ENCODE measurements at regions not wholly inside any gene's neighbourhood (a gene's known extent, or its start where the extent isn't known, plus 50 kb on each side); places are given as distances from the start of the nearest gene placed in this dataset.

DNA sequence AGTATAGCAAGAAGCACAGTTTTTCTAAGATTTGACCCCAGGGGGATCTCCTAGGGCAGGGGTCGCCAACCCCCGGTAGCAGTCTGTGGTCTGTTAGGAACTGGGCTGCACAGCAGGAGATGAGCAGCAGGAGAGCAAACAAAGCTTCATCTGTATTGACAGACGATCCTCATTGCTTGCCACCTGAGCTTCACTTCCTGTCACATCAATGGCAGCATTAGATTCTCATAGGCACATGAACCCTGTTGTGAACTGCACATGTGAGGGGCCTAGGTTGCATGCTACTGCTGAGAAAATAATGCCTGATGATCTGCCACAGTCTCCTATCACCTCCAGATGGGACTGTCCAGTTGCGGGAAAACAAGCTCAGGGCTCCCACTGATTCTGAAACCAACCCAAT is 136.2 kb downstream of the RGPD3 start:
- TF ChIP-seq, protein P1, sequence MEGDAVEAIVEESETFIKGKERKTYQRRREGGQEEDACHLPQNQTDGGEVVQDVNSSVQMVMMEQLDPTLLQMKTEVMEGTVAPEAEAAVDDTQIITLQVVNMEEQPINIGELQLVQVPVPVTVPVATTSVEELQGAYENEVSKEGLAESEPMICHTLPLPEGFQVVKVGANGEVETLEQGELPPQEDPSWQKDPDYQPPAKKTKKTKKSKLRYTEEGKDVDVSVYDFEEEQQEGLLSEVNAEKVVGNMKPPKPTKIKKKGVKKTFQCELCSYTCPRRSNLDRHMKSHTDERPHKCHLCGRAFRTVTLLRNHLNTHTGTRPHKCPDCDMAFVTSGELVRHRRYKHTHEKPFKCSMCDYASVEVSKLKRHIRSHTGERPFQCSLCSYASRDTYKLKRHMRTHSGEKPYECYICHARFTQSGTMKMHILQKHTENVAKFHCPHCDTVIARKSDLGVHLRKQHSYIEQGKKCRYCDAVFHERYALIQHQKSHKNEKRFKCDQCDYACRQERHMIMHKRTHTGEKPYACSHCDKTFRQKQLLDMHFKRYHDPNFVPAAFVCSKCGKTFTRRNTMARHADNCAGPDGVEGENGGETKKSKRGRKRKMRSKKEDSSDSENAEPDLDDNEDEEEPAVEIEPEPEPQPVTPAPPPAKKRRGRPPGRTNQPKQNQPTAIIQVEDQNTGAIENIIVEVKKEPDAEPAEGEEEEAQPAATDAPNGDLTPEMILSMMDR (IDR thresholded peaks at IDR 0.05), result no peak
- TF ChIP-seq POLR2A (IDR thresholded peaks at IDR 0.05) (no peak), POLR2AphosphoS5 (IDR thresholded peaks at IDR 0.05) (no peak), EP300 (IDR thresholded peaks at IDR 0.05) (no peak)
